Activated T-helper 17 cell treated with anti-CD3 and anti-CD28 coated beads, Interleukin-2, amount 50 U/mL, for 72 hours (primary cell): ENCODE measurements at regions not wholly inside any gene's neighbourhood (a gene's known extent, or its start where the extent isn't known, plus 50 kb on each side); places are given as distances from the start of the nearest gene placed in this dataset.
A peak's percentile ranks its signal among the peaks of the same experiment; 100 is the strongest.

ENCODE experiments used
- ATAC-seq: fragments of 150-1000 bp; cut with Tn5 transposase; replicated peaks from 2 replicates; pipeline ENCODE4 v1.10.0; 2021; ENCODE audit warnings: mild to moderate bottlenecking, moderate library complexity
- H3K27ac Mint-ChIP-seq: one replicate; pipeline ENCODE4 v1.8.0; 2022; ENCODE audit warnings: mixed read lengths
- H3K27me3 Mint-ChIP-seq: one replicate; pipeline ENCODE4 v1.8.0; 2022; ENCODE audit warnings: mixed read lengths
- H3K36me3 Mint-ChIP-seq: one replicate; pipeline ENCODE4 v1.8.0; 2022; ENCODE audit warnings: low read depth, mild to moderate bottlenecking, mixed read lengths
- H3K4me1 Mint-ChIP-seq: one replicate; pipeline ENCODE4 v1.8.0; 2022; ENCODE audit warnings: mixed read lengths
- H3K4me3 Mint-ChIP-seq: one replicate; pipeline ENCODE4 v1.8.0; 2022; ENCODE audit warnings: mild to moderate bottlenecking, mixed read lengths
- H3K9me3 Mint-ChIP-seq: one replicate; pipeline ENCODE4 v1.8.0; 2022; ENCODE audit warnings: mixed read lengths

DNA sequence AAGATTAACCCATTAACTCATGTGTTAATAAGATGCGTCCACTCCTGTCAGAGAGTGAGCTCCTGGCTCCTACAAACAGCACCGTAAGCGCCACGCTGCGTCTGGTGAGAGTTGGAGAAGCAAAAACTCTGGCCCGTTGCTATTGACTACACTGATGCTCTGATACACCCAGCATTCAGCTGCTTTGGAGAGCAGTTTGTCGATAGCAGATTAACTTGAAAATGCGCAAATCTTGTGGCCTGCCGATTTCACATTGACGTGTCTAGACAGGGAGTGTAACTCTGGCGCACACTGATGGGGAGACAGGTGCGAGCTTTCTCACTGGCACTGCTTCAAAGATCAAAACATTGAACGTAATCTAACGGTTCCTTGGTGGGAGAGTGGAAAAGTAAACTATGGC is 151.7 kb upstream of the RPS6KA2 start:
- Mint-ChIP-seq H3K9me3 (no peaks in the 10 kb centered on the region), H3K27me3 (no peaks in the 10 kb centered on the region), H3K36me3 (no peaks in the 10 kb centered on the region), H3K4me3 (no peak overlapping the region), H3K4me1 (no peaks in the 10 kb centered on the region), H3K27ac (no peak overlapping the region)
- ATAC-seq = no peak

- H3K9me3 Mint-ChIP-seq = no peaks in the 10 kb centered on the region
These were observed 151.0 kb upstream of the RPS6KA2 start for GRCh38 chr6:166778046-166778445.

DNA sequence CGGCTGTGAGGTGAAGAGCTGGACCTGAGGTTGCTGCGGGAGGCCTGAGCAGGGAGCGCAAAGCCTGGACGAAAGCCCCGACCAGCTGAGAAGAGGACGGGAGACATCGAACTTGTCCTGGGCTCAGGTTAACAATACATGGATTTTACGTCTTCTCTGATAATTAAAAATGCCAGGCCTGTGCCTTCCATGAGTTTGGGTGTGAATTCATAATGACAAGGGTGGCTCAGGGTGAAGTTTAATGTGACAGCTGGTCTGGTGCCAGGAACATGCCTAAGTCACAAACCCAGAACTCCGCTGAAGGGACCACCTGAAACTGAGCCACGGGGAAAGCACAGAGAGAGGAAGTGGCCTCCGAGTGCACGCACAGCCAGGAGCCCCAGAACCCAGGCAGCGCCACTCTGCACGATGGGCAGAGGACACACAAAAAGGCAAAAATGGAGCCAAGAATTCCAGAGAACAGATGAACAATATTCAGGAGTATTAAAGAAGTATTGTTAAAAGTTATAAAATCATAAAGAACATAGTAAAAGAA is 150.1 kb upstream of the RPS6KA2 start:
- Mint-ChIP-seq H3K4me3 (no peak overlapping the region), H3K9me3 (no peaks in the 10 kb centered on the region), H3K27ac (no peak overlapping the region), H3K4me1 (no peaks in the 10 kb centered on the region), H3K27me3 (no peaks in the 10 kb centered on the region), H3K36me3 (no peaks in the 10 kb centered on the region)
- ATAC-seq = no peak

More at GRCh38 chr6:166778046-166778445, 151.0 kb upstream of the RPS6KA2 start:
- no peaks in the 10 kb centered on the region for H3K36me3 Mint-ChIP-seq
- no peaks in the 10 kb centered on the region for H3K4me1 Mint-ChIP-seq
- no peak for ATAC-seq
- no peak overlapping the region for H3K27ac Mint-ChIP-seq
- H3K4me3 Mint-ChIP-seq = no peak overlapping the region
- no peaks in the 10 kb centered on the region for H3K27me3 Mint-ChIP-seq

DNA sequence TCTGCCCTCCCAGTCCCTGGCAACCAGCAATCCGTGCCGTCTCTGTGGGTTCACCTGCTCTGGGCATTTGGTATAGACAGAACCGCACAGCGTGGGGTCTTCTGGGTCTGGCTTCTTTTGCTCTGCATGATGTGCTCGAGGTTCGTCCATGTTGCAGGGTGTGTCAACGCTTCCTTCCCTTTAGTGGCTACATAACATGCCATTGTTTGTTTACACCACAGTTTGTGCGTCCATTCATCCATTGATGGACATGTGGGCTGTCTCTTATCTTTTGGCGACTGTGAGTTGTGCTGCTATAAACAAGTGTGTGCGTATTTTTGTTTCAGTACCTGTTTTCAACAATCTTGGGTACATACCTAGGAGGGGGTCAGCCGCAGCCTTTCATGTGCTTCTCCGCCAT is 149.5 kb upstream of the RPS6KA2 start:
- Mint-ChIP-seq H3K27ac (no peak overlapping the region), H3K27me3 (no peaks in the 10 kb centered on the region), H3K4me1 (no peaks in the 10 kb centered on the region), H3K36me3 (no peaks in the 10 kb centered on the region), H3K9me3 (no peaks in the 10 kb centered on the region), H3K4me3 (no peak overlapping the region)
- ATAC-seq = no peak

- Mint-ChIP-seq H3K4me1 (no peaks in the 10 kb centered on the region), H3K4me3 (no peak overlapping the region), H3K9me3 (no peaks in the 10 kb centered on the region), H3K36me3 (no peaks in the 10 kb centered on the region), H3K27me3 (no peaks in the 10 kb centered on the region), H3K27ac (no peak overlapping the region)
- ATAC-seq = no peak
These were observed 148.8 kb upstream of the RPS6KA2 start for GRCh38 chr6:166775923-166776220.

GRCh38 chr6:166775180-166775922 is 148.3 kb upstream of the RPS6KA2 start:
- no peaks in the 10 kb centered on the region for H3K27me3 Mint-ChIP-seq
- no peaks in the 10 kb centered on the region for H3K9me3 Mint-ChIP-seq
- H3K4me1 Mint-ChIP-seq = no peaks in the 10 kb centered on the region
- peak; percentile 76 for ATAC-seq
- no peaks in the 10 kb centered on the region for H3K36me3 Mint-ChIP-seq
- no peak overlapping the region for H3K4me3 Mint-ChIP-seq
- H3K27ac Mint-ChIP-seq = no peak overlapping the region

GRCh38 chr6:166774770-166775169 is 147.7 kb upstream of the RPS6KA2 start:
- Mint-ChIP-seq H3K4me1 (no peaks in the 10 kb centered on the region), H3K4me3 (no peak overlapping the region), H3K36me3 (no peaks in the 10 kb centered on the region), H3K27me3 (no peaks in the 10 kb centered on the region), H3K9me3 (no peaks in the 10 kb centered on the region), H3K27ac (no peak overlapping the region)
- ATAC-seq = no peak

GRCh38 chr6:166774292-166774691 is 147.2 kb upstream of the RPS6KA2 start:
- H3K27me3 Mint-ChIP-seq = no peaks in the 10 kb centered on the region
- H3K27ac Mint-ChIP-seq = no peak overlapping the region
- H3K4me3 Mint-ChIP-seq = no peak overlapping the region
- no peaks in the 10 kb centered on the region for H3K9me3 Mint-ChIP-seq
- ATAC-seq = no peak
- no peaks in the 10 kb centered on the region for H3K4me1 Mint-ChIP-seq
- H3K36me3 Mint-ChIP-seq = no peaks in the 10 kb centered on the region

- Mint-ChIP-seq H3K27me3 (no peaks in the 10 kb centered on the region), H3K36me3 (no peaks in the 10 kb centered on the region), H3K4me1 (no peaks in the 10 kb centered on the region), H3K4me3 (no peak overlapping the region), H3K27ac (no peak overlapping the region), H3K9me3 (no peaks in the 10 kb centered on the region)
- no peak for ATAC-seq
These were observed 145.5 kb upstream of the RPS6KA2 start for GRCh38 chr6:166772518-166772917.

DNA sequence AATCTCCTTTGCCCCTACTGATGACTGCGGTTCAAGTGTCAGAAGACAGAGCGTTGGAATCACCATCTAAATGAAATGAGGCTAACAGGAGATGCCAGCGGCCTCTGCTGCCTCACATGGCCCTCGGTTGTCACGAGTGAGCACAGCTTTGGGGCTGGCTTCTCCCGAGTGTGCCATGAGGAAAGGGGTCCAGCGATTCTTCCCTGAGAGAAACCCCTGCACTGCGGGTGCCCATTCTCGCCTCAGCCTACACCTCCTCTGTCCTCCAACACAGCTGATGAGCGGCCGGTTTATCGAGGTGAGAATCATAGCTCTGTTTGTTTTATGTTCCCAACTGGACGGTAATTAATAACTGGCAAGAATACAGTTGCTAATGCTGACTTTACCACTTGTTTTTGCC is 144.7 kb upstream of the RPS6KA2 start:
- ATAC-seq = no peak
- H3K27ac Mint-ChIP-seq = no peak overlapping the region
- H3K9me3 Mint-ChIP-seq = no peaks in the 10 kb centered on the region
- no peaks in the 10 kb centered on the region for H3K27me3 Mint-ChIP-seq
- H3K4me3 Mint-ChIP-seq = no peak overlapping the region
- H3K4me1 Mint-ChIP-seq = no peaks in the 10 kb centered on the region
- H3K36me3 Mint-ChIP-seq = no peaks in the 10 kb centered on the region

- Mint-ChIP-seq H3K27me3 (no peaks in the 10 kb centered on the region), H3K36me3 (no peaks in the 10 kb centered on the region), H3K27ac (no peak overlapping the region), H3K4me3 (no peak overlapping the region), H3K4me1 (no peaks in the 10 kb centered on the region), H3K9me3 (no peaks in the 10 kb centered on the region)
- ATAC-seq = no peak
These were observed 143.4 kb upstream of the RPS6KA2 start for GRCh38 chr6:166770216-166771116.

DNA sequence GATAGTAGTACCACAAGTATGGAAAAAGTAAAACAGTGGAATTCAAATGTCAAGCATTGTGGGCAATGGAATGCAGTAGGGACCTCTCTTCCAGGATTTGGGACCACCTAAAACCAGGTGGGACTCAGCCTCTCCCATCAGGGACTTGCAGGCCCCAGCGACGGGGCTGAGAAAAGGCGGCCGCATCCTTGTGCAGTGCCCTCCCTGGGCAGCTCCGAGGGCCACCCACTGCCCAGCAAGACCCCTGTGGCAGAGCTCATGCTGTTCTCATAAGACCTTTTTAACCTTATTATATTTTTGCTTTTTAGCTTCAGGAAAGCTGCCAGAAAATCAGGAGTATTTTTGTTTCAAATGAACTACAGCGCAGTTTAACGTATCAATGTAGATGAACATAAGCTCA is 142.6 kb upstream of the RPS6KA2 start:
- no peaks in the 10 kb centered on the region for H3K27me3 Mint-ChIP-seq
- no peak overlapping the region for H3K4me3 Mint-ChIP-seq
- no peaks in the 10 kb centered on the region for H3K4me1 Mint-ChIP-seq
- ATAC-seq = no peak
- no peak overlapping the region for H3K27ac Mint-ChIP-seq
- no peaks in the 10 kb centered on the region for H3K36me3 Mint-ChIP-seq
- H3K9me3 Mint-ChIP-seq = no peaks in the 10 kb centered on the region

DNA sequence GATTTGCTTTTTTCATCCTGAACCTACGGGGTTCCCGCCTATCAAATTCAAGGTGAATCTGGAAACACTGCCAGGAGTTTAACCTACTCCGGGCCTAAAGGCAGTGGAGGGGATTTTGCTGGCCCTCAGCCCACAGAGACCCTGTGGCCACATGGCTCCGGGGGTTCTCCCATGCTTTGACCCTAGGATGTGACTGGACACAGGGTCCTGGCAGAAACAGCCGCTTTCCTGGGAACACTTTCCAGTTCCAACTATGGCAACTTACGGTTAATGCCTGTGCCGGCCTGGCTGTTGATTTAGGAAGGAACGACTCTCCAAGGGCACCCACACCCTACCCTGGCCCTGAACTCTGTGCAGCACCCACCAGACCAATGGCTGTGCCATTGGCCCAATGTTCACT is 141.7 kb upstream of the RPS6KA2 start:
- Mint-ChIP-seq H3K36me3 (no peaks in the 10 kb centered on the region), H3K4me1 (no peaks in the 10 kb centered on the region), H3K9me3 (no peaks in the 10 kb centered on the region), H3K27me3 (no peaks in the 10 kb centered on the region), H3K27ac (no peak overlapping the region), H3K4me3 (no peak overlapping the region)
- ATAC-seq = no peak

- H3K4me3 Mint-ChIP-seq = no peak overlapping the region
- H3K27ac Mint-ChIP-seq = no peak overlapping the region
- H3K27me3 Mint-ChIP-seq = no peaks in the 10 kb centered on the region
- H3K9me3 Mint-ChIP-seq = no peaks in the 10 kb centered on the region
- H3K36me3 Mint-ChIP-seq = no peaks in the 10 kb centered on the region
- H3K4me1 Mint-ChIP-seq = no peaks in the 10 kb centered on the region
- ATAC-seq = no peak
These were observed 140.2 kb upstream of the RPS6KA2 start for GRCh38 chr6:166767230-166767629.

GRCh38 chr6:166766769-166767168 is 139.7 kb upstream of the RPS6KA2 start:
- no peaks in the 10 kb centered on the region for H3K36me3 Mint-ChIP-seq
- H3K9me3 Mint-ChIP-seq = no peaks in the 10 kb centered on the region
- no peaks in the 10 kb centered on the region for H3K27me3 Mint-ChIP-seq
- no peaks in the 10 kb centered on the region for H3K4me1 Mint-ChIP-seq
- ATAC-seq = no peak
- H3K27ac Mint-ChIP-seq = no peak overlapping the region
- H3K4me3 Mint-ChIP-seq = no peak overlapping the region
